ENCODE measurements at regions not wholly inside any gene's neighbourhood (a gene's known extent, or its start where the extent isn't known, plus 50 kb on each side); places are given as distances from the start of the nearest gene placed in this dataset.

DNA sequence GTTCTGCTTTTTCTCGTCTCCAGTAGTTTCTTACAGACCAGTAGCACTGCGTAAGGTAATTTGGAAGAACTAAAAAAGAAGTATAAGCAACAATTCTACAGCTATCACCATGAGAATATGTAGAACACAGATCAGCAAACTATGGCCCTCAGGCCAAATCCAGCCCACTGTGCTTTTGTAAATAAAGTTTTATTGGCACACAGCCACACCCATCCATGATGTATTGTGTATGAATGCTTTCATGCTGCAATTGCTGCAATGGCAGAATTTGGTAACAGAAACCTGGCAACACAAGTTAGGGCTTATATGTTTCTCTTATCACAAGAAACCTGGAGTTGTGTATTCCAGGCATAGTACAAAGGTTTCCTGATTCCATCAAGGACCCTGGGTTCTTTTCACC, 386.8 kb upstream of the TSHZ2 start:
- TF ChIP-seq, protein P1, sequence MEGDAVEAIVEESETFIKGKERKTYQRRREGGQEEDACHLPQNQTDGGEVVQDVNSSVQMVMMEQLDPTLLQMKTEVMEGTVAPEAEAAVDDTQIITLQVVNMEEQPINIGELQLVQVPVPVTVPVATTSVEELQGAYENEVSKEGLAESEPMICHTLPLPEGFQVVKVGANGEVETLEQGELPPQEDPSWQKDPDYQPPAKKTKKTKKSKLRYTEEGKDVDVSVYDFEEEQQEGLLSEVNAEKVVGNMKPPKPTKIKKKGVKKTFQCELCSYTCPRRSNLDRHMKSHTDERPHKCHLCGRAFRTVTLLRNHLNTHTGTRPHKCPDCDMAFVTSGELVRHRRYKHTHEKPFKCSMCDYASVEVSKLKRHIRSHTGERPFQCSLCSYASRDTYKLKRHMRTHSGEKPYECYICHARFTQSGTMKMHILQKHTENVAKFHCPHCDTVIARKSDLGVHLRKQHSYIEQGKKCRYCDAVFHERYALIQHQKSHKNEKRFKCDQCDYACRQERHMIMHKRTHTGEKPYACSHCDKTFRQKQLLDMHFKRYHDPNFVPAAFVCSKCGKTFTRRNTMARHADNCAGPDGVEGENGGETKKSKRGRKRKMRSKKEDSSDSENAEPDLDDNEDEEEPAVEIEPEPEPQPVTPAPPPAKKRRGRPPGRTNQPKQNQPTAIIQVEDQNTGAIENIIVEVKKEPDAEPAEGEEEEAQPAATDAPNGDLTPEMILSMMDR (IDR thresholded peaks at IDR 0.05): no peak
- intact Hi-C loops (cut with DNase I; ENCODE audit: low total_unique reads): no loop called here
- H3K36me3 ChIP-seq: no peaks in the 10 kb centered on the region

DNA sequence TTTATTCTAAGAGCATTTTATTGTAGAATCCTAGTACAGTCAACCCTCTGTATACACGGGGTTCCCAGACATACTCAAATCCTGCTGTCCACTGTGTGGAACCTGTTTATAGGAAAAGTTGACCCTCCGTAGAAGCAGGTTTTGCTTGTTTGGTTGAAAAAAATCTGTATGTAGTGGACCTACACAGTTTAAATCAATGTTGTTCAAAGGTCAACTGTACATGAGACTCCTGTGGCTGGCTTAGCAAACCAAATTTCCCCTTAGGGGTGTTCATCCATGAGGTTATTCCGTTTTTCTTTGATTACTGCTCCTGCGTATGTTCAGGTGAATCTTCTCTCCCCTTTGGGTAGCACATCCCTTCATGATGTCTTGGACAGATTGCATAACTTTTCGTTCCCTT, 387.0 kb upstream of the ZFP64 start:
- no peaks in the 10 kb centered on the region for H3K9me3 ChIP-seq
- no peak overlapping the region for H3K27ac ChIP-seq
- no peak overlapping the region for H3K4me3 ChIP-seq
- no peaks in the 10 kb centered on the region for H3K36me3 ChIP-seq
- no peak for DNase-seq
- H3K27me3 ChIP-seq: no peaks in the 10 kb centered on the region
- no peaks in the 10 kb centered on the region for H3K4me1 ChIP-seq
- intact Hi-C loops (cut with DNase I; ENCODE audit: low total_unique reads): no loop called here
- TF ChIP-seq, protein P1 (IDR thresholded peaks at IDR 0.05): no peak

More for the DNA sequence above, 386.8 kb upstream of the TSHZ2 start:
- Histone ChIP-seq H3K27ac (no peak overlapping the region), H3K4me3 (no peak overlapping the region), H3K27me3 (no peaks in the 10 kb centered on the region), H3K4me1 (no peaks in the 10 kb centered on the region), H3K9me3 (no peaks in the 10 kb centered on the region)
- no peak for DNase-seq

DNA sequence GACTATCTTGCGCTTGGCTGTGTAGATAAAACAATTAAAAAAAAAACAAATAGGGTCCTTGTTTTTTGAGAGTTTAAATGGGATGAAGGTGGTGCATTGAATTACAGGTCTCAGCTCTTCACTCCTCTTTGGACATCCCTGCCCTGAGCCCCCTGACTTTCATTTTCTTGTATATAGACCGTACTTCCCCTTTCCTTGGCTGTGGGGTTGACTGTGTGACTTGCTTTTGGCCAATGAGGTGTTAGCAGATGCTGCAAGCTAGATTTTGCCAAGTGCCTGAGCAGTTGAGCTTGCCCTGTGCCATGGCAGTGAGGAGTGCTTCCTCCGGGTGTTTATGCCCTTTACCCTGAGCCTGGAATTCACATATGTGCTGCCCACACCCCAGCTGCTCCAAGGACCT, 386.1 kb upstream of the ZFP64 start:
- H3K4me3 ChIP-seq: no peak overlapping the region
- DNase-seq: no peak
- intact Hi-C loops (cut with DNase I; ENCODE audit: low total_unique reads): no loop called here

DNA sequence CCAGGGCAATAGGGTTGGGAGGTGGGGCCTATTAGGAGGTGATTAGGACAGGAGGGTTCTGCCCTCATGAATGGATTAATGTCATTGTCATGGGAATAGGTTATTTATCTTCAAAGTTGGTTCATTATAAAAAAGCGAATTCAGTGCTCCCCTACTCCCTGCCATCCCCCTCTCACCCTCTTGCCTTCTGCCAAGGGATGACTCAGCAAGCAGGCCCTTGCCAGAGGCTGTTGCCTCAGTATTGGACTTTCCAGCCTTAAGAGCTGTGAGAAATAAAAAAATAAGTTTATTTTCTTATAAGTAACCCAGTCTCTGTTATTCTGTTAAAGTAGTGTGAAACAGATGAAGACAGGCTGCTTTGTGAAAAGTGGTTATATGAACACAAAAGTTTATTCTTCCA, 381.1 kb upstream of the ZFP64 start:
- H3K4me3 ChIP-seq: no peak overlapping the region
- TF ChIP-seq, protein P1 (IDR thresholded peaks at IDR 0.05): no peak
- intact Hi-C loops (cut with DNase I; ENCODE audit: low total_unique reads): no loop called here

More for the DNA sequence above, 386.1 kb upstream of the ZFP64 start:
- Histone ChIP-seq H3K27ac (no peak overlapping the region), H3K4me1 (no peaks in the 10 kb centered on the region), H3K36me3 (no peaks in the 10 kb centered on the region), H3K9me3 (no peaks in the 10 kb centered on the region), H3K27me3 (no peaks in the 10 kb centered on the region)
- TF ChIP-seq, protein P1 (IDR thresholded peaks at IDR 0.05): no peak

DNA sequence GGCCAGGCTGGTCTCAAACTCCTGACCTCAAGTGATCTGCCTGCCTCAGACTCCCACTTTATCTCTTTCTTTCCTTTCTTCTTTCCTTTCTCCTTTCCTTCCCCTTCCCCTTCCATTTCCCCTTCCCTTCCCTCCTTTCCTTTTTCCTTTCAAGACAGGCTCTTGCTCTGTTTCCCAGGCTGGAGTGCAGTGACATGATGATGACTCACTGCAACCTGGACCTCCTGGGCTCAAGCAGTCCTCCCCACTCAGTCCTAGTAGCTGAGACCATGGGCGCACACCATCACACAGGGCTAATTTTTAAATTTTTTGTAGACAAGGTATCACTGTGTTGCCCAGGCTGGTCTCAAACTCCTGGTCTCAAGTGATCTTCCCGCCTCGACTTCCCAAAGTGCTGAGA, 377.6 kb upstream of the ZFP64 start:
- Histone ChIP-seq H3K9me3 (no peaks in the 10 kb centered on the region), H3K4me1 (no peaks in the 10 kb centered on the region), H3K4me3 (no peak overlapping the region), H3K27ac (no peak overlapping the region), H3K36me3 (no peaks in the 10 kb centered on the region), H3K27me3 (no peaks in the 10 kb centered on the region)
- no peak for DNase-seq
- TF ChIP-seq, protein P1 (IDR thresholded peaks at IDR 0.05): no peak
- intact Hi-C loops (cut with DNase I; ENCODE audit: low total_unique reads): no loop called here

More for the DNA sequence above, 381.1 kb upstream of the ZFP64 start:
- H3K4me1 ChIP-seq: no peaks in the 10 kb centered on the region
- no peaks in the 10 kb centered on the region for H3K27me3 ChIP-seq
- H3K9me3 ChIP-seq: no peaks in the 10 kb centered on the region
- no peak overlapping the region for H3K27ac ChIP-seq
- no peak for DNase-seq
- H3K36me3 ChIP-seq: no peaks in the 10 kb centered on the region

DNA sequence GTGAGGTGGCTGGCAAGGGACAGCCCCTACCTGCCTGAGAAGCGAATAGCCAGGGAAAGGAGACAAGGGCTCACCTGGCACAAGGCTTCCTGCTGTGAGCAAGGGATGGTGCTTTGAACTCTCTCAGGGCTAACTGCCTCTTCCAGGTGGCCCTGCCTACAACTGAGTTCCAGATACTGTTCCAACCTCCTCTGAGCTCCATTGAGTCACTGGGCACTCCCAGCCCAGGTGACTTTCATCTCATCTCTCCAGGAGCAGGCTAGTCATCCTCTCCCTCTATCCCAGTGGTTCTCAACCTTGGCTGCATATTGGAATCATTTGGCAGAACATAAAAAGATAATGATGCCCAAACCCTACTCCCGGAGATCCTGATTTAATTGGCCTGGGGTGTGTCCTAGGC, 374.0 kb upstream of the ZFP64 start:
- no peaks in the 10 kb centered on the region for H3K27me3 ChIP-seq
- intact Hi-C loops (cut with DNase I; ENCODE audit: low total_unique reads): no loop called here
- TF ChIP-seq, protein P1 (IDR thresholded peaks at IDR 0.05): no peak
- no peaks in the 10 kb centered on the region for H3K4me1 ChIP-seq
- no peak overlapping the region for H3K4me3 ChIP-seq
- peaks cover 0 to 5% (median 0%) of the 10 kb centered on the region in 3 donors for H3K9me3 ChIP-seq
- no peak for DNase-seq
- no peak overlapping the region for H3K27ac ChIP-seq
- no peaks in the 10 kb centered on the region for H3K36me3 ChIP-seq

Measured in tibial artery (tissue), 4 donors.